ENCODE measurements at regions not wholly inside any gene's neighbourhood (a gene's known extent, or its start where the extent isn't known, plus 50 kb on each side); places are given as distances from the start of the nearest gene placed in this dataset.
"Not testable (repeated sequence)": the region's sequence is repeated elsewhere in the genome, so short reads cannot be mapped to it uniquely, and the experiment has no call there.

- not testable (repeated sequence) for FAIRE-seq; DNase-seq (ENCODE audit: insufficient read length)
Measured at GRCh38 chr2:91562184-91562583, 2870.7 kb downstream of the RPIA start.

GRCh38 chr2:91564700-91565099, 2873.2 kb downstream of the RPIA start:
- not testable (repeated sequence) for DNase-seq (ENCODE audit: insufficient read length); FAIRE-seq

- DNase-seq (ENCODE audit: insufficient read length); FAIRE-seq: not testable (repeated sequence)
Measured at GRCh38 chr2:91565689-91566430, 2874.4 kb downstream of the RPIA start.

- DNase-seq (ENCODE audit: insufficient read length); FAIRE-seq: not testable (repeated sequence)
Measured at GRCh38 chr2:91566611-91567010, 2875.1 kb downstream of the RPIA start.

- not testable (repeated sequence) for DNase-seq (ENCODE audit: insufficient read length); FAIRE-seq
Measured at GRCh38 chr2:91567546-91568335, 2876.3 kb downstream of the RPIA start.

GRCh38 chr2:91568391-91569338, 2877.2 kb downstream of the RPIA start:
- not testable (repeated sequence) for FAIRE-seq; DNase-seq (ENCODE audit: insufficient read length)

GRCh38 chr2:91571239-91571923, 2879.9 kb downstream of the RPIA start:
- DNase-seq (ENCODE audit: insufficient read length); FAIRE-seq: not testable (repeated sequence)

- FAIRE-seq; DNase-seq (ENCODE audit: insufficient read length): not testable (repeated sequence)
Measured at GRCh38 chr2:91573018-91573417, 2881.5 kb downstream of the RPIA start.

GRCh38 chr2:91573755-91574154, 2882.3 kb downstream of the RPIA start:
- not testable (repeated sequence) for FAIRE-seq; DNase-seq (ENCODE audit: insufficient read length)

- not testable (repeated sequence) for DNase-seq (ENCODE audit: insufficient read length); FAIRE-seq
Measured at GRCh38 chr2:91574255-91574654, 2882.8 kb downstream of the RPIA start.

GRCh38 chr2:91575701-91576100, 2884.2 kb downstream of the RPIA start:
- not testable (repeated sequence) for FAIRE-seq; DNase-seq (ENCODE audit: insufficient read length)

GRCh38 chr2:91577406-91577805, 2885.9 kb downstream of the RPIA start:
- not testable (repeated sequence) for DNase-seq (ENCODE audit: insufficient read length); FAIRE-seq

GRCh38 chr2:91578678-91579077, 2887.2 kb downstream of the RPIA start:
- DNase-seq (ENCODE audit: insufficient read length); FAIRE-seq: not testable (repeated sequence)

- not testable (repeated sequence) for DNase-seq (ENCODE audit: insufficient read length); FAIRE-seq
Measured at GRCh38 chr2:91579555-91579954, 2888.1 kb downstream of the RPIA start.

GRCh38 chr2:91580043-91580442, 2888.6 kb downstream of the RPIA start:
- FAIRE-seq, result not testable (repeated sequence)

GRCh38 chr2:91587098-91587497, 2895.6 kb downstream of the RPIA start:
- not testable (repeated sequence) for DNase-seq (ENCODE audit: insufficient read length); FAIRE-seq

More at GRCh38 chr2:91580043-91580442, 2888.6 kb downstream of the RPIA start:
- not testable (repeated sequence) for DNase-seq (ENCODE audit: insufficient read length)

- FAIRE-seq, result not testable (repeated sequence)
Measured at GRCh38 chr2:91587908-91588535, 2896.5 kb downstream of the RPIA start.

GRCh38 chr2:91588782-91589223, 2897.3 kb downstream of the RPIA start:
- DNase-seq (ENCODE audit: insufficient read length); FAIRE-seq: not testable (repeated sequence)

More at GRCh38 chr2:91587908-91588535, 2896.5 kb downstream of the RPIA start:
- not testable (repeated sequence) for DNase-seq (ENCODE audit: insufficient read length)

All from GM12892 (cell line).